Liver (tissue), 8 donors: ENCODE measurements at regions not wholly inside any gene's neighbourhood (a gene's known extent, or its start where the extent isn't known, plus 50 kb on each side); places are given as distances from the start of the nearest gene placed in this dataset.

Experiments used
- DNase-seq: peaks from one replicate; pipeline ENCODE4 v3.0.0-alpha.2; 2017; ENCODE audit warnings: low spot score
- H3K27ac ChIP-seq, 2 donors: one replicate each; pipeline ENCODE4 v1.7.0; 2013; ENCODE audit warnings: inconsistent platforms in 2 of 2, low read length in 2 of 2, control low read depth in 1 of 2, low read depth in 1 of 2, mild to moderate bottlenecking in 1 of 2
- H3K27me3 ChIP-seq, 4 donors: one replicate each; pipeline versions ENCODE4 v1.6.1 to v1.7.0; 2013; ENCODE audit warnings: low read length in 3 of 4, inconsistent platforms in 1 of 4, mild to moderate bottlenecking in 1 of 4, moderate library complexity in 1 of 4; ENCODE audit not compliant: control insufficient read depth in 4 of 4, insufficient read depth in 4 of 4
- H3K36me3 ChIP-seq, 4 donors: one replicate each; pipeline versions ENCODE4 v1.6.1 to v1.7.0; 2013; ENCODE audit warnings: low read length in 3 of 4, mild to moderate bottlenecking in 3 of 4, low read depth in 1 of 4, moderate library complexity in 1 of 4; ENCODE audit not compliant: control insufficient read depth in 4 of 4, insufficient read depth in 3 of 4
- H3K4me1 ChIP-seq, 4 donors: one replicate each; pipeline versions ENCODE4 v1.6.1 to v1.7.0; 2013; ENCODE audit warnings: low read length in 3 of 4, mild to moderate bottlenecking in 3 of 4, moderate library complexity in 1 of 4; ENCODE audit not compliant: control insufficient read depth in 4 of 4, insufficient read depth in 4 of 4
- H3K4me3 ChIP-seq, 3 donors: one replicate each; pipeline versions ENCODE4 v1.6.1 to v1.7.0; 2013; ENCODE audit warnings: low read length in 3 of 3, control low read depth in 1 of 3, low read depth in 1 of 3, mild to moderate bottlenecking in 1 of 3
- H3K9ac ChIP-seq, 2 donors: one replicate each; pipeline ENCODE4 v1.7.0; 2013; ENCODE audit warnings: low read length in 2 of 2, mild to moderate bottlenecking in 2 of 2, moderate library complexity in 2 of 2, control low read depth in 1 of 2, low read depth in 1 of 2
- H3K9me3 ChIP-seq, 4 donors: one replicate each; pipeline versions ENCODE4 v1.6.1 to v1.7.0; 2013; ENCODE audit warnings: low read length in 3 of 4; ENCODE audit not compliant: control insufficient read depth in 4 of 4
- EGR1 ChIP-seq, 2 donors: IDR thresholded peaks; 2 replicates each; pipeline ENCODE4 v1.6.1; 2016 to 2018; ENCODE audit warnings: antibody characterized with exemption in 2 of 2, low read depth in 2 of 2
- FOXA1 ChIP-seq: IDR thresholded peaks from 2 replicates; pipeline ENCODE4 v1.6.1; 2016; ENCODE audit warnings: antibody characterized with exemption
- FOXA2 ChIP-seq: IDR thresholded peaks from 2 replicates; pipeline ENCODE4 v1.6.1; 2016; ENCODE audit warnings: antibody characterized with exemption
- GABPA ChIP-seq, 2 donors: IDR thresholded peaks in 1 of 2; conservative IDR thresholded peaks in 1 of 2; 2 replicates each; pipeline ENCODE4 v1.6.1; 2016; ENCODE audit warnings: antibody characterized with exemption in 2 of 2, mild to moderate bottlenecking in 1 of 2, moderate library complexity in 1 of 2
- HNF4A ChIP-seq, 2 donors: conservative IDR thresholded peaks; 2 replicates each; pipeline ENCODE4 v1.6.1; 2016; ENCODE audit warnings: antibody characterized with exemption in 2 of 2, mild to moderate bottlenecking in 2 of 2
- JUND ChIP-seq, 2 donors: IDR thresholded peaks; 2 replicates each; pipeline ENCODE4 v1.6.1; 2016; ENCODE audit warnings: antibody characterized with exemption in 2 of 2
- NR2F2 ChIP-seq: IDR thresholded peaks from 2 replicates; pipeline ENCODE4 v1.6.1; 2016; ENCODE audit warnings: antibody characterized with exemption
- RAD21 ChIP-seq, 2 donors: IDR thresholded peaks; 2 replicates each; pipeline ENCODE4 v1.6.1; 2016; ENCODE audit warnings: antibody characterized with exemption in 2 of 2, mild to moderate bottlenecking in 2 of 2
- SP1 ChIP-seq: IDR thresholded peaks from 2 replicates; pipeline ENCODE4 v1.6.1; 2018; ENCODE audit warnings: antibody characterized with exemption, mild to moderate bottlenecking
- TAF1 ChIP-seq: conservative IDR thresholded peaks from 2 replicates; pipeline ENCODE4 v1.6.1; 2016; ENCODE audit warnings: antibody characterized with exemption, mild to moderate bottlenecking
- YY1 ChIP-seq: IDR thresholded peaks from 2 replicates; pipeline ENCODE4 v1.6.1; 2016; ENCODE audit warnings: antibody characterized with exemption, mild to moderate bottlenecking
- WGBS: extraction: QIAGEN DNeasy Blood & Tissue Kit; methylation state at CpG from one replicate; pipeline ENCODE4 v1.1.7; 2013; 5-methylcytosine and 5-hydroxymethylcytosine counted together
- TF ChIP-seq, protein P1 (sequence below): IDR thresholded peaks from 2 replicates; pipeline ENCODE4 v1.6.1; 2016; ENCODE audit warnings: antibody characterized with exemption, mild to moderate bottlenecking
- TF ChIP-seq, protein P2 (sequence below): IDR thresholded peaks from 2 replicates; pipeline ENCODE4 v1.6.1; 2016; ENCODE audit warnings: antibody characterized with exemption
- TF ChIP-seq, protein P3 (sequence below): fragments of 150-350 bp; IDR thresholded peaks from 2 replicates; pipeline ENCODE4 v1.5.1; 2017; ENCODE audit warnings: improper control_type of control experiment, low read depth, low read length; ENCODE audit not compliant: missing input control
- donor health status: healthy.
- donor health status: healthy.
- donor health status: healthy.
- donor health status: healthy.
- donor health status: healthy.

DNA sequence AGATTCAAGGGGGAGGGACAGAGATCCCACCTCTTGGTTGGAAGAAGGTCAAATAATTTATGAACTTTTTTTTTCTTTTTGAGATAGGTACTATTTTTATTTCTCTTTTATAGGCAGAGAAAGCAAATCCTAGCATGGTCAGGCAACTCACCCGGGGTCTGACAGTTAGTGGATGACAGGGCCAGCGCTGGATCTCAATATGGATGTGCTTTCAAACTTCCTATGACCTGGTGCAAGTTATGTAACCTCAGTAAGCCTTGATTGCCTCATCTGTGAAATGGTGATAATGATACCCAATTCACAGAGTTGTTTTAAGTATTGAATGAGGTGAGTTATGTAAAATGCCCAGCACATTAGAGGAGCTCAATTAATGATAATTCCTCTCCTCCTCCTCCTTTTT, 86.8 kb upstream of the MEF2A start:
- Histone ChIP-seq H3K9ac (no peak overlapping the region), H3K27ac (no peak overlapping the region), H3K27me3 (no peaks in the 10 kb centered on the region), H3K9me3 (no peaks in the 10 kb centered on the region), H3K36me3 (no peaks in the 10 kb centered on the region), H3K4me1 (no peaks in the 10 kb centered on the region), H3K4me3 (no peak overlapping the region)
- 94% methylated on average over 2 of the region's 2 CpGs for WGBS
- DNase-seq, result no peak
- TF ChIP-seq EGR1 (IDR thresholded peaks at IDR 0.05; ENCODE audit: low read depth in 2 of 2) (no peak), FOXA2 (no peak)

DNA sequence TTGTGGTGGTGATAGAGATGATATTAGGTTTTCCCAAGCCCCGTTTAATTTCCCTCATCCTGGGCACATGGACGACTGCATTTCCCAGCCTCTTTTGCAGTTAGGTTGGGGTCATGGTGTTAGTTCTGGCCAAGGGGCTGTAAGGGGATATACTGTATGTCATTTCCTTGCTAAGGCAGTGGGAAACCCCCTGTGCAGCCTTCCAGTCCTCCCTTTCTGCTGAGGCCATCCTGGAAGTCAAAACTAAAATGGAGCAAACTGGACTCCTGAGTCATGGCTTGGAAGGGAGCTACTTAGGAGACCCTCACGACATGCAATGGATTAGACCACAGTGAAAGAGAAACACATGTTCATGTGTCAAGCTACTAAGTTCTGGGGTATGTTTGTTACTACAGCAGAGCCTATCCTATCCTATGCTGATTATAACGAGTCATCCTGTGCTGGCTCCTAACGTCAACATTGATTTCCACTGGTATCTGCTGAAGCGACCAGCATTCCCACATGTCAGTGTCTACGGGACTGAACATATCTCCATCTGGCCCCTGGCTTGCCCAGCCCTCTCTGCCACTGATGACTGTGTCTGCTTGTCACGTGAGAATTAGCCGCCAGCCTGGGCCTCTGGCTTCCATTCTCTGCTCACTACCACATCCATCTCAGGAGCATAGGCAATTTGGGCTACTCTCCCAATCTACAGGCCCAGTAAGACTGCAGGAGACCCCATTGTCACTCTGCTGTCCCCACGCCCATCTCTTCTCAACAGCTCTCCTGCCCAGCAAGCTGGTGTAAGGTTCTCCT, 85.6 kb upstream of the MEF2A start:
- no peak for DNase-seq
- H3K36me3 ChIP-seq, result no peaks in the 10 kb centered on the region
- H3K4me3 ChIP-seq, result no peak overlapping the region
- 92% methylated on average over 10 of the region's 10 CpGs for WGBS
- no peak for TF ChIP-seq FOXA1
- TF ChIP-seq, protein P1, sequence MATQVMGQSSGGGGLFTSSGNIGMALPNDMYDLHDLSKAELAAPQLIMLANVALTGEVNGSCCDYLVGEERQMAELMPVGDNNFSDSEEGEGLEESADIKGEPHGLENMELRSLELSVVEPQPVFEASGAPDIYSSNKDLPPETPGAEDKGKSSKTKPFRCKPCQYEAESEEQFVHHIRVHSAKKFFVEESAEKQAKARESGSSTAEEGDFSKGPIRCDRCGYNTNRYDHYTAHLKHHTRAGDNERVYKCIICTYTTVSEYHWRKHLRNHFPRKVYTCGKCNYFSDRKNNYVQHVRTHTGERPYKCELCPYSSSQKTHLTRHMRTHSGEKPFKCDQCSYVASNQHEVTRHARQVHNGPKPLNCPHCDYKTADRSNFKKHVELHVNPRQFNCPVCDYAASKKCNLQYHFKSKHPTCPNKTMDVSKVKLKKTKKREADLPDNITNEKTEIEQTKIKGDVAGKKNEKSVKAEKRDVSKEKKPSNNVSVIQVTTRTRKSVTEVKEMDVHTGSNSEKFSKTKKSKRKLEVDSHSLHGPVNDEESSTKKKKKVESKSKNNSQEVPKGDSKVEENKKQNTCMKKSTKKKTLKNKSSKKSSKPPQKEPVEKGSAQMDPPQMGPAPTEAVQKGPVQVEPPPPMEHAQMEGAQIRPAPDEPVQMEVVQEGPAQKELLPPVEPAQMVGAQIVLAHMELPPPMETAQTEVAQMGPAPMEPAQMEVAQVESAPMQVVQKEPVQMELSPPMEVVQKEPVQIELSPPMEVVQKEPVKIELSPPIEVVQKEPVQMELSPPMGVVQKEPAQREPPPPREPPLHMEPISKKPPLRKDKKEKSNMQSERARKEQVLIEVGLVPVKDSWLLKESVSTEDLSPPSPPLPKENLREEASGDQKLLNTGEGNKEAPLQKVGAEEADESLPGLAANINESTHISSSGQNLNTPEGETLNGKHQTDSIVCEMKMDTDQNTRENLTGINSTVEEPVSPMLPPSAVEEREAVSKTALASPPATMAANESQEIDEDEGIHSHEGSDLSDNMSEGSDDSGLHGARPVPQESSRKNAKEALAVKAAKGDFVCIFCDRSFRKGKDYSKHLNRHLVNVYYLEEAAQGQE, result no peak
- TF ChIP-seq NR2F2, result no peak
- TF ChIP-seq HNF4A (conservative IDR thresholded peaks at IDR 0.05), result no peak
- TF ChIP-seq FOXA2, result no peak
- TF ChIP-seq JUND (IDR thresholded peaks at IDR 0.05), result no peak
- TF ChIP-seq GABPA (IDR thresholded peaks at IDR 0.05 in 1 of 2, conservative IDR thresholded peaks at IDR 0.05 in 1 of 2), result no peak
- no peaks in the 10 kb centered on the region for H3K27me3 ChIP-seq
- no peak overlapping the region for H3K9ac ChIP-seq
- H3K27ac ChIP-seq, result no peak overlapping the region
- no peaks in the 10 kb centered on the region for H3K9me3 ChIP-seq
- H3K4me1 ChIP-seq, result no peaks in the 10 kb centered on the region

DNA sequence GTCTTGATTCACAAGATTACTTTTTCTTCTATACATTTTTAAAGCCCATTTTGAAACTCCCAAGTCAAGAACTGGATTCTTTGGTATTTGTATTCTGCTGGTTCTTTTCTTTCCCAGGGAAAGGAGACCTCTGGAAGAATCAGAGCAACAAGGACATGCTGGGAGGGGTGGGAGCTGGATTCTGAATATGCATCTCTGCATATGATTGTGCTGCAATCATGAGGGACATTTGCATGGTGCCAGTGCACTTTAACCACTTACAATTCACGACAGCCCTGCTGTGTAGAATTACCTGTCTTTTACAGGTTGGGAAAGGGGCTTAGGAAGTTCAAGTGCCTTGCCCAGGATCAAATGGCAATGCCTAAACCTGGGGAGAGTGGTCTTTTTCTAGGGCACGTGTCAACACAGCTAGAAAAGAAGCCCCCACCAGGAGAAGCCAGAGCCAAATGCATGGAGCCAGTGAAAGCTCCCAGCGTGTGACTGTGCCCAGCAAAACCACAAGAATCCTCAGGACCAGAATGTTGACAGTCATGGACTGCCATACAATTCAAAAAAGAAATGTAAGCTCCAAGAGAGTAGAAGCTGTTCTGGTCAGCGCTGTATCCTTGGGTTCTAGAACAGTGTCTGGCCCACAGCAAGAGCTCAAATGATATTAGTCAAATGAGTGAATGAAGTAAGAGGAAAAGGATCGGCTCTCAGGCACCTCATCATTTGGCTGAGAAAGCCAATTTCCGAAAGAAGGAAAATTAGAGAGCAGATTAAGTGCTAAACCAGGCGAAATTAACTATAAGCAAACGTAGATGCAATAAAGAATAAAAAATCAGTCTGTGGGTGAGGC, 84.5 kb upstream of the MEF2A start:
- Histone ChIP-seq H3K4me1 (peaks cover 0 to 3% (median 0%) of the 10 kb centered on the region in 4 donors), H3K27me3 (no peaks in the 10 kb centered on the region), H3K36me3 (no peaks in the 10 kb centered on the region), H3K4me3 (no peak overlapping the region), H3K27ac (no peak overlapping the region), H3K9ac (no peak overlapping the region), H3K9me3 (no peaks in the 10 kb centered on the region)
- 78% methylated on average over 8 of the region's 8 CpGs for WGBS
- TF ChIP-seq YY1 (no peak), FOXA2 (no peak), RAD21 (IDR thresholded peaks at IDR 0.05) (no peak), JUND (IDR thresholded peaks at IDR 0.05) (no peak), TAF1 (no peak), SP1 (no peak), FOXA1 (no peak), EGR1 (IDR thresholded peaks at IDR 0.05; ENCODE audit: low read depth in 2 of 2) (no peak)
- TF ChIP-seq, protein P2, sequence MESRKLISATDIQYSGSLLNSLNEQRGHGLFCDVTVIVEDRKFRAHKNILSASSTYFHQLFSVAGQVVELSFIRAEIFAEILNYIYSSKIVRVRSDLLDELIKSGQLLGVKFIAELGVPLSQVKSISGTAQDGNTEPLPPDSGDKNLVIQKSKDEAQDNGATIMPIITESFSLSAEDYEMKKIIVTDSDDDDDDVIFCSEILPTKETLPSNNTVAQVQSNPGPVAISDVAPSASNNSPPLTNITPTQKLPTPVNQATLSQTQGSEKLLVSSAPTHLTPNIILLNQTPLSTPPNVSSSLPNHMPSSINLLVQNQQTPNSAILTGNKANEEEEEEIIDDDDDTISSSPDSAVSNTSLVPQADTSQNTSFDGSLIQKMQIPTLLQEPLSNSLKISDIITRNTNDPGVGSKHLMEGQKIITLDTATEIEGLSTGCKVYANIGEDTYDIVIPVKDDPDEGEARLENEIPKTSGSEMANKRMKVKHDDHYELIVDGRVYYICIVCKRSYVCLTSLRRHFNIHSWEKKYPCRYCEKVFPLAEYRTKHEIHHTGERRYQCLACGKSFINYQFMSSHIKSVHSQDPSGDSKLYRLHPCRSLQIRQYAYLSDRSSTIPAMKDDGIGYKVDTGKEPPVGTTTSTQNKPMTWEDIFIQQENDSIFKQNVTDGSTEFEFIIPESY, result no peak
- TF ChIP-seq, protein P3, sequence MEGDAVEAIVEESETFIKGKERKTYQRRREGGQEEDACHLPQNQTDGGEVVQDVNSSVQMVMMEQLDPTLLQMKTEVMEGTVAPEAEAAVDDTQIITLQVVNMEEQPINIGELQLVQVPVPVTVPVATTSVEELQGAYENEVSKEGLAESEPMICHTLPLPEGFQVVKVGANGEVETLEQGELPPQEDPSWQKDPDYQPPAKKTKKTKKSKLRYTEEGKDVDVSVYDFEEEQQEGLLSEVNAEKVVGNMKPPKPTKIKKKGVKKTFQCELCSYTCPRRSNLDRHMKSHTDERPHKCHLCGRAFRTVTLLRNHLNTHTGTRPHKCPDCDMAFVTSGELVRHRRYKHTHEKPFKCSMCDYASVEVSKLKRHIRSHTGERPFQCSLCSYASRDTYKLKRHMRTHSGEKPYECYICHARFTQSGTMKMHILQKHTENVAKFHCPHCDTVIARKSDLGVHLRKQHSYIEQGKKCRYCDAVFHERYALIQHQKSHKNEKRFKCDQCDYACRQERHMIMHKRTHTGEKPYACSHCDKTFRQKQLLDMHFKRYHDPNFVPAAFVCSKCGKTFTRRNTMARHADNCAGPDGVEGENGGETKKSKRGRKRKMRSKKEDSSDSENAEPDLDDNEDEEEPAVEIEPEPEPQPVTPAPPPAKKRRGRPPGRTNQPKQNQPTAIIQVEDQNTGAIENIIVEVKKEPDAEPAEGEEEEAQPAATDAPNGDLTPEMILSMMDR, result no peak
- no peak for DNase-seq
